GM18499 (cell line): ENCODE measurements at regions not wholly inside any gene's neighbourhood (a gene's known extent, or its start where the extent isn't known, plus 50 kb on each side); places are given as distances from the start of the nearest gene placed in this dataset.
"Not testable (repeated sequence)": the region's sequence is repeated elsewhere in the genome, so short reads cannot be mapped to it uniquely, and the experiment has no call there.

ENCODE experiments used
- ATAC-seq: cut with Tn5 transposase; IDR thresholded peaks from one replicate; pipeline ENCODE4 v1.9.1; 2021; ENCODE audit warnings: moderate number of reproducible peaks; ENCODE audit not compliant: insufficient read depth, unreplicated experiment

DNA sequence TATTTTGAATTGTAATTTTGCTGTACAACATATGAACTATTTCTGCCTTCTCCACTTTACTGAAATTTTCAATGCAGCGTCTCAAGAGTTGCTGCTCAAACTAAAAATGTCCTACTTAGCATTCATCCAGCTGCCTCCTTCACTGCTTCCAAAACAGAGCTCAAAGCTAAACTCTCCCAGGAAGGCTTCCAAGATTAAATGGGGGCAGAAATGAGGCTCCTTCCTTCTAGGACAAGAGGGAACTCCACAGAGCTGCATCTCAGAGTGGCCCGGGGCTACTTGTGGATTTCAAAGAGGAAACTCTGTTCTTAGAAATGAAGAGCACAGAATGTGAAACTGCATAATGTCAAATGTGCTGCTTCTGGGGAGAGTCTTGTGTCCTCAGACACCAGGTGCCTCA is 295.9 kb upstream of the NCAM1 start:
- ATAC-seq: no peak

DNA sequence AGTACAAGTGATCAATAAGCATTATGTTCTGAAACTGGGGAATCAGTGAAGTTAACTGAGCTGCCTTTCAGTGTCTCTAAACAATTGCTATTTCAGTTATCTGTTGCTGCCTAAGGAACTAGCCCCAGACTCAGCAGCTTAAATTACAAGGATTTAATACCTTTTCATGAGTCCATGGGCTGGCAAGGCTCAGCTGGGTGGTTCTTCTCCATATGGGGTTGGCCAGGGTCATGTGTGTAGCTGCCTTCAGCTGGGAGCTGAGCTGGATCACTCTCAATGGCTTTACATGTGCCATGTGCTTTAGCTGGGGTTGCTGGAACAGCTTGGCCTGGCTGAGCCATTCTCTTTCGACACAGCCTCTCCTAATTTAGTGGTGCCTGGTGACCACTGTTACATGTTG is 295.0 kb upstream of the NCAM1 start:
- no peak for ATAC-seq

DNA sequence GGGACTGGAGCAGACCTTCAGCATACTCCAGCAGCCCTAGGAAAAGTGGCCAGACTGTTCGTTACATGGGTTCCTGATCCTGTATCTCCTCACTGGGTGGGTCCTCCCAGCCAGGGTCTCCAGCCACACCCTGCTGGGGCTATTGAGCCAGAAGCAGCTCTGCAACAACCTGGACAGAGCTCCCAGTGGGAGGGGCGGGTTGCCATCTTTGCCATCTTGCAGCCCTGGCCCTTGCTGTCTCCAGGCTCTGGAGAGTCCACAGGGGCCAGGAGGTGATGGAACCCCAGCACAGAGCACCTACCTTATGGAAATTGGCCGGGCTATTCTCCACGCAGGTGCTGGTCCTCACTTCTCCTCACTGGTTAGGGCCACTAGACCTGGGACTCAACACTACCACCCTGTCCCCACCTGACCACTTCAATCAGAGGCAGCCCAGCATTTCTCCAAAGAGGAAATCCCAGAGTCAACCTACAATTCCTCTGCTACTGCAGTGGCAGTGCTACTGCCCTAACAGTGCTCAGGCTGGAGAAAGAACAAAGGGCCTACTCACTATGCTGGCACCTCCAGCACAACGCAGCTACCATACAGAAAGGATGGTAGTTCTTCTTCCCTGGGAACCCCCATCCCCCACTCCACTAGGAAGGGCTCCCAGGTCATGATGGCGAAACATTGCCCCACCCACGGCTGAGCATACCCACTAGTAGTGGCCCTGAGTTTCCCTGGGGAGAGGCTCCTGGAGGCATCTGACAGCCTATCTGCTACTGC is 290.2 kb upstream of the NCAM1 start:
- ATAC-seq: no peak

DNA sequence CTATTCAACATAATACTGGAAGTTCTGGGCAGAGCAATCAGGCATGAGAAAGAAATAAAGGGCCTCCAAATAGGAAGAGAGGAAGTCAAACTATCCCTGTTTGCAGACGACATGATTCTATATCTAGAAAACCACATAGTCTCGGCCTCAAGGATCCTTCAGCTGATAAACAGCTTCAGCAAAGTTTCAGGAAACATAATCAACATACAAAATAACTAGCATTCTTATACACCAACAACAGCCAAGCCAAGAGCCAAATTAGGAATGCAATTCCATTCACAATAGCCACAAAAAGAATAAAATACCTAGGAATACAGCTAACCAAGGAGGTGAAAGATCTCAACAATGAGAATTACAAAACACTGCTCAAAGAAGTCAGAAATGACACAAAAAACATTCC is 287.8 kb upstream of the NCAM1 start:
- ATAC-seq: not testable (repeated sequence)

DNA sequence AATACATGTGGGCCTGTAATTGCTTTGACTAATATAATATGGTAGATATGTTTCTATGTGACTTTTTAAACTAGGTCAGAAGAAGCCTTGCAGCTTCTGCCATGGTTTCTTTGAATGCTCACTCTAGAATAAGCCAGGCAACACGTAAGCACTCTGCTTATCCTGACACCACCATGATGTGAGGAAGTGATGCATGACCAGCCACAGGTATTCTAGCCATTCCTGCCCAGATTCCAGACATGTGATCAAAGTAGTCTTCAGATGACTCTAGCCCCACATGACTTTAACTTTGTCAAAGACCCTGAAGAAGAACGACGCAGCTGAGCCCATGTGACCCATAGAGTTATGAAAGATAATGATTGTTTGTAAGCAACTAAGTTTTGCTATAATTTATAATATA is 276.1 kb upstream of the NCAM1 start:
- ATAC-seq: no peak

DNA sequence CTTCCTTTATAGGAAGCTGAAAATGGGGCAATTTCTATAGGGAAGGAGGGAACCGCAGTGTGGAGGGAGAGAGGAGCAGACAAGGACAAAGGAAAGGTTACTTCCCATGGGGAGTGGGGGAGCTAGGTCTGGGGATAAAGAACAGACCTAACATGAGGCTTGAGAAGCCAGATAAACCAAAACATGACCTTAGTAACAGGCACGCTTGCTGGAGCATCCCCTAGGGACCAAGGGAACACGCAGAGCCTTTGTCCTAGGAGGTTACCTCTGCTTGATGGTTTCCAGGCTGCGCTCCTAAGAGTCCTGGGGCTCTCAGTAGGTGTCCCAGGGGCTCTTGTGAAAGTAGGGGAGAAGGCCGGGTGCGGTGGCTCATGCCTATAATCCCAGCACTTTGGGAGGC is 271.4 kb upstream of the NCAM1 start:
- no peak for ATAC-seq

DNA sequence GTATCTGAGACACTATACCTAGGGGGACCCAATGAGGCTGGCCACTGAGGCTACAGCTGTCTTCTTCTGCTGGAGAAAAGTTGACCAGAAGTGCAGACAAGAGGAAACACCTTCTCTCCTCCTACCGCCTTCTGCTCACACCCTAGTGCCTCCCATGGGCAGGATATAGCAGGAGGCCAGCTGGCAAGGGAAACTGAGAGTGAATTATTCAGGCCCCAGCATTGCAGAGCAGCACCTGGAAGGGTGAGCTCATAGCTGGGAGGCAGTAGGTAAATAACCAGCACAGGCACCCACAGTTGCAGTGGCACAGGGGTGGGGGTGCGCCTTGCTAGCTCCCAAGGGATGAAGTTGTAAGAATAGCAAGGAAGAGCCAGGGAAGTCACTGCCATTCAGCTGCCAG is 267.4 kb upstream of the NCAM1 start:
- ATAC-seq: no peak

DNA sequence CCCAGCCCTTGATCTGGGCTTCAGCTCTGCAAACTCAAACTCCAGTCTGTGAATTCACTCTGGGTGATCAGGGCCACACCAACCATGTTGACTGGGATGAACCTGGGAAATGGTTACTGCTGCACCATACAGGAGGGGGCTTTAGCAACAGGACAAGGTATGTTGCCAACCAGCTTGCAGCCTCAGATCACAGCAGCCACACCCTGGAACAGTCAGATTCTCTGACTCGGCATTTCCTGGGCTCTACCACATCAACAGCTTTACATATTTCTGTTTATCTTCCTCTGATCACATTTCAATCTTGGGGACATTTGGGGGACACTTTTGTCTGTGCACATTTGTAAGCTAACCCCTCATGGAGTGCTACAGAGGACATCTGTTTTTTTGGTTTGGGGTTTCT is 267.0 kb upstream of the NCAM1 start:
- no peak for ATAC-seq

DNA sequence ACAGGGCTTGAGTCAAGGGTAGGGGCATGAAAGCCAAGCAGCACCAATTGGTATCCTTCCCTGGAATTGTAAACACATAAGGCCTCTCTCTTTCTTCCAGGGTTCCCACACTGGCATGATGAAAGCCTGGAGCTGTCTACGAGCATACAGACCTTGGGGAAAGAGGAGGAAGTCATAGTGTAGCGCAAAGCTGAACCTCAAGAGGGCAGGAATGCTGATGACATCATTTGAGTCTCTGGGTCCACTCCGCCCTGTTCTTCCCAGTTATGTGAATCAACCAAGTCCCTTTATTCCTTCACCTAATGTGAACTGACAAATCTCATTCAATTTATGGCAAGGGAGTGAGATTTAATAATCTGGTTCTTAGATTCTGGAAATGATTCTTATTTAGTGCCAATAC is 266.4 kb upstream of the NCAM1 start:
- no peak for ATAC-seq

DNA sequence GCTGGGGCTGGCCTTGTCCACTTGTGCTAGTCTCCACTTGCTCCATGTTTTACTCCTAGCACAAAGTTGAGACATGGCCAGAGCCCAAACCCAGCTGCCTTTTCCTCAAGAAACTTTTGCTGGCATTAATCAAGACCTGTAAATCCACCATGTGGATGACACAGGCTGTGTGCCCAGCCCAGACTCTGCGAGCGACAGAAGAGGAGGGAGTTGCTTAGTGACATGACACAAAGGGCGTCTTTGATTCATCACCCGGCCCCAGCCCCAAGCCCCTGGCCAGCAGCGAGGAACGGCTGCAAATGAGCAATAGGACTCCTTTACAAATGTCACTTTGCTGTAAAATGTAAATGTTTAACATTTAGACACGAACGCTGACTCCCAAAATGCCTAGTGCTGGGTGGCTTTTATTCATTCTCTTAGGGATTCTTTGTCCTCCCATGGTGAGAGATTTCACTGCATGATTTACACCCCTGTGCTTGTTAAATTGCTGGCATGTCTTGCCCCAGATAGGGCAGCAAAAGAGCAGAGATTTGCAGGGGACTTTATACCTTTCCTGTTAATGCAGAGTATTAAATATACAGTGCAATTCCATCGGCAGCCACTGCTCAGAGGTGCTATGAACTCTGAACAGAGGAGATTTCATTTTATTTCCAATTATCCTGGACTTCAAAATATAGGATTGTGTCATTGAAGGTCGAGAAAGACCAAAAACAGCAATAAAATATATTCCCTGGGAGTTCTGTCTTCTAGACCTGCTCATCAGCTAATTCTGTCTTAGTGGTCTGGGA is 263.6 kb upstream of the NCAM1 start:
- ATAC-seq: no peak

DNA sequence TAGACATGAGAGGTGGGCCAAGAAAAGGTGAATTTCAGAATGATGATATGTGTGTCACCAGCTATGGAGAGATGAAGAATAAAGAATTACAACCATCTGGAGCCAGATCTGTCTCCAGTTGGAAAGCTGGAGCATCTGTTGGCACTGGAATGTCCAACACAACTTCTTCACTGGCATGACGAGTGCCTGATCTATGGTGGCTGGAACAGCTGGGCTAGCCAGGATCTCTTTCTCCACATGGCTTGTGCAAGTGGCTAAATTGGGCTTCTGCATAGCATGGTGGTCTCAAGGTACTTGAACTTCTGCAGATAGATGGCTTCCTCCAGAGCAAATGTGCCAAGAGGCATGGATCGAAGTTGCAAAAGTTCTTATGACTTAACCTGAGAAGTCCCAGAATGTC is 256.1 kb upstream of the NCAM1 start:
- ATAC-seq: no peak

DNA sequence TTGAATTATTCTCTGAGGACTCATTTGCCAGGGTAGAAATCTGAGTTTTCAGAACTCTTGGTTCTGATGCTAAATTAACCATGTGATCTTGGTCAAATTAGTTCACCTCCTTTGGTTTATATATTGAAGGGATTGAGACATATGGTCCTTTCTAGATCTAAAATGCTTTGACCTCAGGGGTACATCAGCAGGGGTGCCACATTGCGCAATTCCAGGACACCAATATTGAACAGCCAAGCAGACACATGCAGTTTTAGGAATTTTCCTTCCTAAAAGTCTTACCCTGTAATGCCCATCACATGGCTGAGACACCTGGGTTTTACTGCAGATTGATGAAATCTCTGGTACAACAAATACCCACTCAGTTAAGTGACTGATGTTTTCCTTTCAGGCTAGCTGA is 254.4 kb upstream of the NCAM1 start:
- ATAC-seq: no peak

DNA sequence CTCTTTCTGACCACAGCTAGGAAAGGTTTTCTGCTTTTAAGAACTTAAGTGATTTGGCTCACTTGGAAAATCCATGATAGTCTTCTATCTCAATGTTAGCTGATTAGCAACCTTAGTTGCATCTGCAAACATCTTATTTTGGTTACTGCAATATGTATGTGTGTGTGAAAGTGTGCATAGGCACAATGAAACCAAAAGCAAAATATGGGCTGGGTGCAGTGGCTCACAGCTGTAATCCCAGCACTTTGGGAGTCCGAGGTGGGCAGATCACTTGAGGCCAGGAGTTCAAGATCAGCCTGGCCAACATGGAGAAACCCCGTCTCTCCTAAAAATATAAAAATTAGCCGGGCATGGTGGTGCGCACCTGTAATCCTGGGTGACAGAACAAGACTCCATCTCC is 246.9 kb upstream of the NCAM1 start:
- ATAC-seq: not testable (repeated sequence)

DNA sequence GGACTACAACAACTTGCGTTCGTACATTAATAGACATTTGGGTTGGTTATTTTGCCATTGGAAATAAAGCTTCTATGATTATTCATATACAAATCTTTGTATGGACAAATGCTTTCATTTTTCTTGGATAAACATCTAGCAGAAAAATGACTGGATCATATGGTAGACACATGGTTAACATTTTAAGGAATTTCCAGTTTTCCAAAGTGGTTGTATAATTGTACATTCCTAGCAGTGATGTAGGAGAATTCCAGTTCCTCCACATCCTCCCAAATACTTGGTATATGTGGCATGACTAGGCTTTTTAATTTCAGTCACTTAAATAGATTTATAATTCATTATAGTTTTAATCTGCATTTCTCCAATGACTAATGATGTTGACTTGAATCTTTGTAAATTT is 246.2 kb upstream of the NCAM1 start:
- no peak for ATAC-seq

DNA sequence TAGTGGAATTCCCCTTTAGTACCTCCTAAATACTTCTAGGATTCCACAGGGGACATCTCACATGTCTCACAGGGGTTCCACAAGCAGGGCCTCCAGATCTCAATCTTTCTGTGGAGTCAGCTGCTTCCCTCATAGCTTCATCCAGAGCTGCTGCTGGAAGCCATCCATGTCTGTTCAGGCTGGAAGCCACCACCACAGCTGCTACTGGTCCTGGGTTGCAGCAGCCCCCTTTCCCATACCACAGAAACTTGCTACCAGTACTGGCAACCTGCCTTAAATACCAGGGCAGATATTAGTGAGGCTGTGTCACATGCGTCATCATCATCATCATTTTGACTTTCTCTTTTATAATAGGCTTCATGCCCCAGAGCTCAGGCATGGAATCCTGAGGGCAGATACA is 242.7 kb upstream of the NCAM1 start:
- no peak for ATAC-seq

DNA sequence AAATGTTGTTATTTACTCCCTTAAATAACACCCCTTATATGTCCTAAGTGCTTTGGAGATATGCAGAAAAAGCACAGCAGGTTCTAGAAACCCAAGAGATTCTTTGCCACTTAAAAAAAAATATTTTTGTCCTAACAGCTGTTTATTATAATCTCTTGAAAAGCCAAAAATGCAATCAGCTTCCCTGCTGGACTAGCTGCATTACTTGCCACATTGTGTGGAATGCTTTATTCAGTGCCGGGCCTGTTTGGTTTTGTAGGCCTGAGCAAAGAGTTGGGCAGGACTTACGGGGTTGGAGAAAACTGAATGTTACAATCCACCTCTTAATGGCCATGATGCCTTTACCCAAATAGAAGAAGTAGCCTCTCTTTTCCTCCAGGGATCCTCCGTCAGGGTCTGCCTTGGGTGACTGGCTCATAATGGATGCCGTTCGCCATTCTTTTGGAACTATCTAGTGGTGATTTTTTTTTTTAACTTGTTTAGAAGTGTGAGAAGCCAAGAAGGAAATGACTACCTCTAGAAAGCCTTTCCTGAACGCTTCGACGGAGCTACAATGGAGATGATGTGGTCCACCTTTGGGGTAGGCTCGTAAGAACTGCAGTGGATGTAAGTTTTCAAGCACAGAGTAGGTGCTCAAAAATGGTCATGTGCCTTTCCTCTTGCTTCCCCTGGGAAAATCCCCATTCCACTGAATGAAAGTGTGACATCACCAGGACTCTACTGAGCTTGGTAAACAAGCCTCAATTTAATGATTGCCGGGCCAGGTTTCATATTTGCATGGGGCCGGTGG is 241.3 kb upstream of the NCAM1 start:
- no peak for ATAC-seq

DNA sequence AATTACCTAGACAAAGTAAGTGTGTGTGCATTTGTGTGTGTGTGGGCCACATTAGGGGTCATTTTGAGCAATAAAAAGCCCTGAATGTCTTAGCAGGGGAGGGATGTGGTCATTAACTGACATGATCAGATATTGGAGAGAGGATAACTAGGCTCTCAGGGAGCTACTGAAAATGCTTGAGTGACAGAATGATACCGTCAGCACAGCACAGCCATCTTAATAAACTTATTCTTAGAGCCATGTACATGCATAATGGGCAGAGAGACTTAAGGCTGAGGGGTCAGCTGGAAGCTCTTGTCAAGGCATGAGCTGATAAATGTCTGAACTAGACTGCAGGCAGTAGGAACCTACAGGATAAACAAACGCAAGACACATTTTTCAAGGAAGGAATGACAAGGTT is 239.1 kb upstream of the NCAM1 start:
- ATAC-seq: no peak

DNA sequence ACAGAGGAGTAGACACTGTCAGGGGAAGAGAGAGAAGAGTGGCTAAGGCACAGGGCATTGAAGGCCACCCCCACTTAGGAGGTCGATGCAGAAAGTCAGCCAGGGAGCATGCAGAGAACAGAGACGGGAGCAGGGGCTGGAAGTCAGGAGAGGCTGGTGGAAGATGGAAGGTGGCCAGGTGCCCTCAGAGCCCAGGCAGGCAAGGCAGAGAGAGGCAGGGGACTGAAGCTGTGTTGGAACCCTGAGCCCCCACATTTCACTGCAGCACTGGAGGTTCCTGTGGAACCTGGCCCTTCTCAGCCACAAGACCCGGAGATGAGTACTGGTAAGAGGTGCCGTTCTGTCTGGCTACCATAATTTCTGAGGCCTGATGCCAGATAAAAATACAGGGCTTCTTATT is 238.3 kb upstream of the NCAM1 start:
- ATAC-seq: no peak

DNA sequence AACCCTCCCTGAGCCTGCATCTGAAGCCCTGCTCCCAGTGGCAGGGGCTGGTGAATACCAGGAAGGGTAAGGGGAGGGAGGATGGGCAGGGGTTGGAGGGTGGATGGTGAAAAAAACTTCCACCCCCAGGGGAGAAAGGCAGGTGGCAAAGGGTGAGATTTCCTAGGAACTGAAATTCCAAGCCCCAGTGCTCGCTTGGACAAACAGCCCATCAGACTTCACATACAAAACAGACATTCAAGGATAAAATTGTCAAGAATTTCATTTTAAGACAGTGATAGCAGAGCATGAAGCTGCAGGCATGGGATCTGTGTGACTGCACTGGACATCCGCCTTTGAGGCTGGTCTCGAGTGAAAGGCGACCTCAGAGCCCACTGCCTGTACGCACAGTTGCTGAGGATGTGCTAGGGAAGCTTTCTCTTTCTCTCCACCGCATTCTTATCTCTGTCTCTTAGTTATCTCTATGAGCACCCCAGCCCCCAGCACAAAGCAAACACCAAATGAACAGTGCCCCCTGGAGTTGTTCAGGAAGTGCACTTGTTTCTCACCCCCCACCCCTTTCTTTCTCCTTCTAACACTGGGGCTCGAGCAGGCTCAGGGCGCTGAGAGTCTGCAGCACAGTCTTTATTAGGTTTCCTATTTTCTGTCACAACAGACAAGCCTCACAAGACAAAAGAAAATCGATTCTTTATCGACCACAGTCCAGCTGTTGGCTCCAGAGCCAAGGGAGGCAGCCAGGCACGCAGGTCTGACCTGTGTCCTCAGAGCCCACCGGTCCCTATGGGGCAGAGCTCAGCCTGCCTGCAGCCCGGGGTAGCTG is 237.3 kb upstream of the NCAM1 start:
- no peak for ATAC-seq

DNA sequence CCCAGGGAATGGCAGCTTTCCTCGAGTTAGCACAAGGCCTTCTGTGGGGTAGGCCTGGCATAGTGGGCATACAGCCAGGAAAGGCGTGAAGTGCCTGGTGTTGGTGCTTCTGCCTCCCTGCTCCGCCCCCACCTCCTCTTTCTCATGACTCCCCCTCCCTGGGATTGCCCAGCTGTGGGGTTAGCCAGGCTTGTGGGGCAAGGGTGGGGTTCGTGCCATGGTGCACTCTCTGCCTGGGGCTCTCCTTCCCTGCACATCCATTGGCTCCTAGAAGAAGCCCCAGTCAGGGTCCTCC is 236.8 kb upstream of the NCAM1 start:
- no peak for ATAC-seq

DNA sequence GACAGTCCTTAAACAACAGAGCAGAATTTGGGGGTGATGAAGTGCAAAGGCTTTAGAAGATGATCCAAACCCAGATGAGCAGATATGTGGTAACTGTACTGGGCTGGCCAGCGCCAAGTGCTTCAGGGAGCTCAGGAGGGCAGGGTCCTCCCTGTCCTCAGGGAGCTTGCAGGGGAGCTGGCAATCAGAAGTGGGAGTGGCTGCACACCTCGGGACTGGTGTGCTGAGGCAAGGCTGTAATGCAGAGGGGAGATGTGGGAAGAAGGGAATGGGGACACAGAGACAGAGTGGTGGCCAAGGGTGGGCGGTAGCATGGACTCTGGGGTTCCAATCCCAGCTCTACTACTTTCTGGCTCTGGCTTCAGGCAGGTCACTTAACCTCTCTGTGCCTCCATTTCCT is 235.6 kb upstream of the NCAM1 start:
- no peak for ATAC-seq
